ENCODE measurements at regions not wholly inside any gene's neighbourhood (a gene's known extent, or its start where the extent isn't known, plus 50 kb on each side); places are given as distances from the start of the nearest gene placed in this dataset.

- no peak for TF ChIP-seq POLR2A (IDR thresholded peaks at IDR 0.05)
- TF ChIP-seq, protein P1, sequence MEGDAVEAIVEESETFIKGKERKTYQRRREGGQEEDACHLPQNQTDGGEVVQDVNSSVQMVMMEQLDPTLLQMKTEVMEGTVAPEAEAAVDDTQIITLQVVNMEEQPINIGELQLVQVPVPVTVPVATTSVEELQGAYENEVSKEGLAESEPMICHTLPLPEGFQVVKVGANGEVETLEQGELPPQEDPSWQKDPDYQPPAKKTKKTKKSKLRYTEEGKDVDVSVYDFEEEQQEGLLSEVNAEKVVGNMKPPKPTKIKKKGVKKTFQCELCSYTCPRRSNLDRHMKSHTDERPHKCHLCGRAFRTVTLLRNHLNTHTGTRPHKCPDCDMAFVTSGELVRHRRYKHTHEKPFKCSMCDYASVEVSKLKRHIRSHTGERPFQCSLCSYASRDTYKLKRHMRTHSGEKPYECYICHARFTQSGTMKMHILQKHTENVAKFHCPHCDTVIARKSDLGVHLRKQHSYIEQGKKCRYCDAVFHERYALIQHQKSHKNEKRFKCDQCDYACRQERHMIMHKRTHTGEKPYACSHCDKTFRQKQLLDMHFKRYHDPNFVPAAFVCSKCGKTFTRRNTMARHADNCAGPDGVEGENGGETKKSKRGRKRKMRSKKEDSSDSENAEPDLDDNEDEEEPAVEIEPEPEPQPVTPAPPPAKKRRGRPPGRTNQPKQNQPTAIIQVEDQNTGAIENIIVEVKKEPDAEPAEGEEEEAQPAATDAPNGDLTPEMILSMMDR (IDR thresholded peaks at IDR 0.05): no peak
These were observed 789.0 kb upstream of the ROBO1 start for GRCh38 chr3:80556763-80557162.

Measured in gastroesophageal sphincter (tissue), 3 donors.